HEK293T (cell line): ENCODE measurements at regions not wholly inside any gene's neighbourhood (a gene's known extent, or its start where the extent isn't known, plus 50 kb on each side); places are given as distances from the start of the nearest gene placed in this dataset.

Source experiments
- BHLHE40 ChIP-seq: fragments of 450-650 bp; IDR thresholded peaks from 2 replicates; pipeline ENCODE4 v1.6.1; 2016; ENCODE audit warnings: mild to moderate bottlenecking, moderate library complexity, borderline replicate concordance
- CTBP1 ChIP-seq: fragments of 450-650 bp; IDR thresholded peaks from 2 replicates; pipeline ENCODE4 v1.6.1; 2016; ENCODE audit warnings: borderline replicate concordance
- FOXA1 ChIP-seq: fragments of 450-650 bp; IDR thresholded peaks from 2 replicates; pipeline ENCODE4 v1.6.1; 2016; ENCODE audit warnings: mild to moderate bottlenecking
- FOXM1 ChIP-seq: fragments of 450-650 bp; IDR thresholded peaks from 2 replicates; pipeline ENCODE4 v1.6.1; 2017; ENCODE audit warnings: mild to moderate bottlenecking, borderline replicate concordance
- SP1 ChIP-seq: fragments of 450-650 bp; IDR thresholded peaks from 2 replicates; pipeline ENCODE4 v1.6.1; 2017
- SUZ12 ChIP-seq: fragments of 450-650 bp; IDR thresholded peaks from 2 replicates; pipeline ENCODE4 v1.6.1; 2016; ENCODE audit warnings: mild to moderate bottlenecking
- TARDBP ChIP-seq: fragments of 450-650 bp; IDR thresholded peaks from 2 replicates; pipeline ENCODE4 v1.6.1; 2016
- ZNF384 ChIP-seq: fragments of 450-650 bp; IDR thresholded peaks from 2 replicates; pipeline ENCODE4 v1.6.1; 2016
- TF ChIP-seq, protein P1 (sequence below): fragments of 450-650 bp; IDR thresholded peaks from 2 replicates; pipeline ENCODE4 v1.6.1; 2016

GRCh38 chr20:21019814-21020658 lies 86.1 kb downstream of the LINC00237 start:
- TF ChIP-seq FOXM1: no peak
- TF ChIP-seq, protein P1, sequence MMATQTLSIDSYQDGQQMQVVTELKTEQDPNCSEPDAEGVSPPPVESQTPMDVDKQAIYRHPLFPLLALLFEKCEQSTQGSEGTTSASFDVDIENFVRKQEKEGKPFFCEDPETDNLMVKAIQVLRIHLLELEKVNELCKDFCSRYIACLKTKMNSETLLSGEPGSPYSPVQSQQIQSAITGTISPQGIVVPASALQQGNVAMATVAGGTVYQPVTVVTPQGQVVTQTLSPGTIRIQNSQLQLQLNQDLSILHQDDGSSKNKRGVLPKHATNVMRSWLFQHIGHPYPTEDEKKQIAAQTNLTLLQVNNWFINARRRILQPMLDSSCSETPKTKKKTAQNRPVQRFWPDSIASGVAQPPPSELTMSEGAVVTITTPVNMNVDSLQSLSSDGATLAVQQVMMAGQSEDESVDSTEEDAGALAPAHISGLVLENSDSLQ: no peak
- TF ChIP-seq TARDBP: no peak
- no peak for TF ChIP-seq BHLHE40
- no peak for TF ChIP-seq ZNF384
- no peak for TF ChIP-seq CTBP1
- no peak for TF ChIP-seq FOXA1
- no peak for TF ChIP-seq SUZ12
- TF ChIP-seq SP1: no peak
